GM19463 (cell line): ENCODE measurements at regions not wholly inside any gene's neighbourhood (a gene's known extent, or its start where the extent isn't known, plus 50 kb on each side); places are given as distances from the start of the nearest gene placed in this dataset.

Source experiments
- ATAC-seq: cut with Tn5 transposase; IDR thresholded peaks from one replicate; pipeline ENCODE4 v1.9.1; 2021; ENCODE audit warnings: mild to moderate bottlenecking, moderate library complexity; ENCODE audit not compliant: unreplicated experiment

DNA sequence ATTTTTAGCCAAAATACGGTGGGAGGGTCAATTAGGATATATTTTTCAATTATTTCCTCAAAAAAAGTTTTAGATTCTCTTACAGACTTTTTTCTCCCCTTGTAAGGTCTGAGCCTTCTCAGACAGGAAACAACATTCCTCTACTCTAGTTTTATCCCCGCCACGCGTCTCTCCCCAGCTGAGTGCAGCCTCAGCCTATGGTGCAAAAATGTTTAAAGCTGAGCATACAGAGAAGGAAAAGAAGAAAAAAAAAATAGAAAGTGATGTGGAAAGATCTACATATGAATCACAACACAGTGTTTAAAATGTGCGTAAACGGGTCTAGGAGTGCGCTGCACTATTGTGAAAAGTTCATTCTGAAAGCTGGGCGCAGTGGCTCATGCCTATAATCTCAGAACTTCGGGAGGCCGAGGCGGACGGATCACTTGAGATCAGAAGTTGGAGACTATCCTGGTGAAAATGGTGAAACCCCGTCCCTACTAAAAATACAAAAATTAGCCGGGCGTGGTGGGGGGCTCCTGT, 159.0 kb downstream of the TRIM27 start:
- ATAC-seq: no peak

DNA sequence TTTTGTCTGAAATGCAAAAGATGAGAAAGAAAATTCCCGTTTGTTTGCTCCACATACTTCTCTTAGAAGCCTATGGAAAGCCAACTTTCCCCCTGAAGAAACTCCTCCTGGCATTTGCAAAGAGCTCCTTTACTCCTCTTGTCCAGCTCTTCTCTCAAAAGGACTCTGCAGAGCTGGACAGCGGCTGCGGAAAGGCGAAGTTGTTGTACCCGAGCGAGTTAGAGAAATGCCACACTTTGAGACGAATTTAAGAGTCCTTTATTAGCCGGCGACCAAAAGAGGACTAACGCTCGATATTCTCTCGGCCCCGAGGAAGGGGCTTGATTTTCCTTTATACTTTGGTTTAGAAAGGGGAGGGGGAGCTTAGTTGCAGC, 157.8 kb downstream of the TRIM27 start:
- no peak for ATAC-seq

DNA sequence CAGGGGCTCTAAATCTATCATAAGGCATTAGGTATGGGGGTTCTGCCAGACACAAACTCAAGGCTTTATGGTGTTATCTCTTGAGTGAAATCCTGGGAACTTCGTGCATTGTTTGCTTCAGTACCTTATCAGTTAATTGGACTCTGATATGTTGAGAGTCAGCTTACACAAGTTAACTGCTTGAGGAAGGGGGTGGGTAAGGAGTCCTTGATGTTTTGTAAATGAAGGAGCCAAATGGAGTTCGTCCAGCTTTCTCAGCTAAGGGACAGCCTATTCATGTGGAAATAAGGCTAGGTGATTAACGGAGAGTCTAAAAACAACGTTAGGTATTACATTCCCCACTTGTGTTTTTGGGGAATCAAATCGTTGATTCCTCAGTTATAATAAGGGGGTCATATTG, 157.4 kb downstream of the TRIM27 start:
- ATAC-seq: no peak

DNA sequence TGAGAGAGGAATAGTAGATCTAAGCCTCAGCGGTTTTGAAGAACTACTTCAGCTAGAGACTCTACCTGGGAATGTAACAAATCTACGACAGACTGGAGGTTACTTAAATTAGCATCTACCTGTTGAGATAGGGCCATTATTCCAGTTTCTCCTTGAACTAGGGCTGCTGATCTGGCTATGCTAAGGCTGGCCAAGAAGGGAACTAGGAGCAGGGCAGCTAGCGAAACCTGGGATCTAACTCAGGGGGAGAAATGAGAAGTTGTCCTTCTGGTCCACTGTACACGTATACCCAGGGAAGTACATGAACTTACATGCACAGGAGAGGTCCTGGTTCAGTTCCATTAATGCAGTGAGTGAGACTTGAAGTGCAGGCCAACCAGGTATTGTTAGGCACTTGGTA, 156.7 kb downstream of the TRIM27 start:
- ATAC-seq: no peak

DNA sequence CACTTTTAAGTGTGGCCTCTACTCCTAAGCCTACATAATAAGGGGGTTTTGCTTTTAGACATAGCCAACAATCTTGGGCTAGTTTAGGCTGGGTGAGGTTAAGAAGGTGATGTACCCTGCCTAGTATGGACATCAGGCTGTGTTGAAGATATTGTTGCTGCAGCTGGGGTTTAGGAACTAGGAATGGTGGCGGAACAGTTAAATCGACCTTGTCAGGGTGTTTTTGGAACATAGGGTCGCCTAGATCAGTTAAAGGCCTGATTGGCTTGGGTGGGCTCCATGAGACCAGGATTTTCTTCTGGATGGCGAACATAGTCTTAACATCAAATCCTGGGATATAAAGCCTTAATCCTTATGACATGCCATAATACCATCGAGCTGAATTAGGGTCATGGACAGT, 156.1 kb downstream of the TRIM27 start:
- no peak for ATAC-seq

DNA sequence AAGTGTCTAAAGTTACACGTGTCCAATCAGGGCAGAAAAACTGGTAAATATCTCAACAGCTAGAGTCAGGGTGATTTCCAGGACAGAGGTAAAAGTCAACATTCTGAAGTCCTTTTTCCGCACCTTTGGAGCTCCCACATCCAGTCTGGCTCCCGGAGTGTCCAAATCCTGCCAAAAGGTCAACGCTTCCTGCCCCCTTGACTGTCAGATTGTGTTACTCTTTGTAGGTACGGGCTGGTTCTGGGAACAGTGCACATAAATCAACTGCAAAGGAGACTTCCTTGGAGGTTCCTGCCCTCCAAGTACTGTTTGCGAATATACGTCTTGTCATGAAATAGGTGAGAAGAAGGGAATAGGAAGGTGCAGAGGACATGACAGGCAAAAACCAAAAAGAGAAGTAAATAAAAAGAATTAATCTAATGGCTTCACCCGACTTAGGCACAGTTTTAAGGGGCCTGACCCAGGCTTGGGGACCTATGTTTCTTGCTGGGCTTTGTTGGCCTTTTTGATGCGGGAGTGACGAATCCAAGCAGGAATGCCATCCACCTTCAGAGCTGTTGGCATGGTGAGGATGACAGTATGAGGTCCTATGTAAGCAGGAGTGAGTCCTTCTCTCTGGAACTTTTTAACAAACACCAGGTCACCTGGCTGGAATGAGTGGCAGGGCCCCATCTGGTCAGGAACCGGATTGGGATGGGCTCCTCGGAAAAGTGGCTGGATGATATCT, 155.4 kb downstream of the TRIM27 start:
- no peak for ATAC-seq

DNA sequence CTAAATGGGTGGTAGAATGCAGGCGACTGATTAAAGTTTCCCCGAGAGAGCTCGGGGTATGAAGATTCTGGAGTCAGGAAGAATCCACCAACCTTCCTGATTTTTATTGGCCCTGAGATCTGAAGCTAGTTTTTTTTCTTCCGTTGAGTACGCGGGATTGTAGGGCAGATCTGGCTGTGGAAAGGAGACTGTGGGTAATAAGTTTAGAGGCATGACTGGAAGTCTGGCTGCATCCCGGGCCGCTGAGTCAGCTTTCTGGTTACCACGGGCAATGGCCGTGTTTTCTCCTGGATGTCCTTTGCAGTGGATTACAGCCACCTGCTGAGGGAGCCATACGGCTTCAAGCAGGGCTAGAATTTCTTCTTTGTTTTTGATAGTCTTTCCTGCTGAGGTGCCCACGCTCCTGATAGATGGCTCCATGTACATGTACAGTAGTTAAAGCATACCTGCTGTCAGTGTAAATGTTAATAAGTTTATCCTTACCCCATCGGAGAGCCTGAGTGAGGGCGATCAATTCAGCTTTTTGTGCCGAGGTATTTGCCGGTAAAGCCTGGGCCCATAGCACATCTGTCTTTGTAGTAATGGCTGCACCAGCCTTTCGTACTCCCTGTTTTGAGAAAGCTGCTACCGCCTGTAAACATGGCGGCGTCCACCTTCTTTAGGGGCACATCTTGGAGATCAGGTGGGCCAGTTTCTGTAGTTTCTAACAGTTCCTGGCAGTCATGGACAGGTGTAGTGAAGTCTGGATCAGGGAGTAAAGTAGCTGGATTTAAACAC, 154.0 kb downstream of the TRIM27 start:
- no peak for ATAC-seq

DNA sequence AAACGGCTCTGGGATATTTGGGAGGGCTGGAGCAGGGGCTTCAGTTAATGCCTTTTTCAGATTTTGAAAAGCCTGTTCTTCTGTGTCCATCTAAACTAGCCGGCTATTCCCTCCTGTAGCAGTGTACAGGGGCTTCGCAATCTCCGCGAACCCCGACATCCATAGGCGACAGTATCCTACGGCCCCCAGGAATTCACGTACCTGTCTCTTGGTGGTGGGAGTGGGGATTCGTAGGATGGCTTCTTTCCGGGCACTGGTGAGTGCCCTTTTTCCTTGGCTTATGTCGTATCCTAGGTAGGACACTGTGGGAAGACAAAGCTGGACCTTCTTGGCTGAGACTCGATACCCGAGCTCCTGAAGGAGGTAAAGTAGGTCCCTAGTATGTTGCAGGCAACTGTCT, 153.1 kb downstream of the TRIM27 start:
- no peak for ATAC-seq

DNA sequence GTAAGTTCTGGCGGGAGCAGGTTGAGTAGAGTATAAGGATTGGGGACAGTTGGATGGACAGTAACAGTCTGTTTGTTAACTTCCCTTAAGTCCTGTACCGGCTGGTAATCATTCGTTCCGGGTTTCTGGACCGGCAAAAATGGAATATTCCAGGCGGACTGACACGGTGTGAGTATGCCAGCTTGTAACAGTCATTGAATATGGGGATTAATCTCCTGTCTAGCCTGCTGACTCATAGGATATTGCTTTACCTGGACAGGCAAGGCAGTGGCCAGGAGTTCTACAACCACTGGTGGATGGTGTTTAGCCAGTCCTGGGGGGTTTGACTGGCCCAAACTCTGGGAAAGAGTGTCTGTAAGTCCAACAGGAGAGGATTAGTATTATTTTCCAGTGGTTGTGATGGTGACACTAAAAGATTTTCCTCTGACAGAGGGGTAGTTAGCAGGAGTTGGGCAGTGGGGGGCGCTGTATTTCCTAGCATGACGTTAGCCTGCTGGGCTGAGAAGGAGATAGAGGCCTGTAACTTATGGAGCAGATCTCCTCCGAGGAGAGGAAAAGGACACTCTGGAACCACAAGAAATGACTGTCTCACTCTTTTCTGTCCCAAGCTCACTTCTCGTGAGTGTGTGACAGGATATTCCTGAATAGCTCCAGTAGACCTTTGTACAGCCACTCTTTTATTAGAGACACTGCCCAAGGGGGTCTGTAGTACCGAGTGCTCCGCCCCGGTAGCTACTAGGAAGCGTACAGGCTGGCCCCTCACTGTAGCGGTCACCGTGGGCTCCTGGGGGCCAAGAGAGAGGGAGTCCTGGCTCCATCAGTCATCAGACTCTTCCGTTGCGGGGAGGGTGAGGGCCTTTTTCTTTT, 152.2 kb downstream of the TRIM27 start:
- no peak for ATAC-seq

DNA sequence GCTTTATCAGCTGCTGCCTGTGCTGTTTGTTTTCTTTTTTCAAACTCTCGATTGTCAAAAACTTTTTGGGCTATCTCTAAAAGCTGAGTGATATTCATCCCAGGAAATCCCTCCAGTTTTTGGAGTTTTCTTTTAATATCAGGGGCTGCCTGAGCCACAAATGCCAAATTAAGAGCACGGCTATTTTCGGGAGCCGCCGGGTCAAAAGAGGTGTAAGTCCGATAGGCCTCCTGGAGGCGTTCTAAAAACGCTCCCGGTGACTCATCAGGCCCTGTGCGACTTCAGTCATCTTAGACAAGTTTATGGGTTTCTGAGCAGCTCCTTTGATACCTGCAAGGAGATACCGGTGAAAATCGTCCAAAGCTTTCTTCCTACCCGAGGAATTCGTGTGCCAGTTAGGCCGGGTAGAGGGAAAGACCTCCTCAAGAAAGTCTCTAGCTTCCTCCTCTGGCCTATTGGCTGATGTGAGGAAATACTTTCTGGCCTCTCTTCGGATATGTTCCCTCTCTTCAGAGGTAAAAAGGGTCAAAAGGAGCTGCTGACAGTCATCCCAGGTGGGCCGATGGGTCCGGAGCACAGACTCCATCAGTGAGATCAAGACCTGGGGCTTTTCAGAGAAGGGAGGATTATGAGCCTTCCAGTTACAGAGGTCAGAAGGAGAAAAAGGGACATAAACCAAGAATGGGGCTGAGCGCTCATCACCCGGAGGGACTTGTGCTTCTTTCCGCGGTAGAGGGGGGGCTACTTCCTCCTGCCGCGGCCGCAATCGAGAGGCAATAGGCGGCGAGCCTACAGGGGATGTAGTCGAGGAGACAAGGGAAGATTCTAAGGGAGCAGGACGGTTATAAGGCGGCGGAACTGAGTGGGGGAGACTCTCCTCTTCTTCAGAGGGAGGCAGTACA, 151.1 kb downstream of the TRIM27 start:
- no peak for ATAC-seq

DNA sequence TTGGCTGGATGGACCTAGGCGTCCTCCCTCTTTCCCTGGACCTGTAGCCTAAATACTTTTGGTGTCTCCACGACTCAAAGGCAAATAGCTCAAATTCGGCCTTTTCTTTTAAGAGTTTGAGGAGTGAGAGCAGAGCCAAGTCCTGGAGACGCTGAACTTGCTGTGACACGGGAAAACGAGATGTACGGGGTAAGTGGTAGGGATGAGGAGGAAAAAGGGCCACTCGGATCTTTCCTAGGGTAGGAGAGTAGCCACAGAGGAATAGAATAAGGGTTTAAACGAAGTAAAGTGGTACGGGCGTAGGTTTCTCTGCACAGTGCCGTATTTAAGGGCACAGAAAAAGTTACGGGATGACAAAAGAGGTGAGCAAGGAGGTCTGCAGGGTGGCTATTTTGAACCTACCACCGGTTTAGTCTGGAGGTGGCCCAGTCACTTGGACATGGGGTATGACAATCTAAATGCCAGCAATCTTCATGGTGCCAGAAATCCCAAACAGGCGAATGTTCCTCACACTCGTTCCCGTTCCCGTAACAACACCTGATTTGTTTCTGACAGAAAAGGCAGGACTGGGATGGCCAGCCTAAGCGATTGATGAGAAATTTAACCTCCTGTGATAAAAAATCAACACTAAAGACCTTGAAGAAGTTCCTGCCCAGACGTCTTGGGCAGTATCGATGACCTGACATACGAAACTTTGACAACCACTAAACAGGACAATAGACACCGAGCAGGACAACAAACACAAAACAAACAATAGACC, 149.3 kb downstream of the TRIM27 start:
- no peak for ATAC-seq

DNA sequence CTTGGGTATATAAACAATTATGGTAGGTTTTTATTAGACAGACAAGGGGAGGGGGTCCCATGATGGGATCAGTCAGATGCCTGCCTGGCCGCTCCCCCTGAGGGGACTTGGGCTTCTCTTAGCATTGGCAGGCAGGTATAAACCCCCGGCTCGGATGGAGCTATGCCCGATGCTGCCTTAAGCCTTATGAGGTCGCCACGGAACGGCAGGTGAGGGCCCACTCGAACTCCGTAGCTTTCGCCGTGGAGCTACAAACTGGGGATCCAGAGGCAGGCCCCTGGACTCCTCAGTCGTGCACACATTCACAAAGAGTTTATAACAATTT, 148.8 kb downstream of the TRIM27 start:
- ATAC-seq: no peak

DNA sequence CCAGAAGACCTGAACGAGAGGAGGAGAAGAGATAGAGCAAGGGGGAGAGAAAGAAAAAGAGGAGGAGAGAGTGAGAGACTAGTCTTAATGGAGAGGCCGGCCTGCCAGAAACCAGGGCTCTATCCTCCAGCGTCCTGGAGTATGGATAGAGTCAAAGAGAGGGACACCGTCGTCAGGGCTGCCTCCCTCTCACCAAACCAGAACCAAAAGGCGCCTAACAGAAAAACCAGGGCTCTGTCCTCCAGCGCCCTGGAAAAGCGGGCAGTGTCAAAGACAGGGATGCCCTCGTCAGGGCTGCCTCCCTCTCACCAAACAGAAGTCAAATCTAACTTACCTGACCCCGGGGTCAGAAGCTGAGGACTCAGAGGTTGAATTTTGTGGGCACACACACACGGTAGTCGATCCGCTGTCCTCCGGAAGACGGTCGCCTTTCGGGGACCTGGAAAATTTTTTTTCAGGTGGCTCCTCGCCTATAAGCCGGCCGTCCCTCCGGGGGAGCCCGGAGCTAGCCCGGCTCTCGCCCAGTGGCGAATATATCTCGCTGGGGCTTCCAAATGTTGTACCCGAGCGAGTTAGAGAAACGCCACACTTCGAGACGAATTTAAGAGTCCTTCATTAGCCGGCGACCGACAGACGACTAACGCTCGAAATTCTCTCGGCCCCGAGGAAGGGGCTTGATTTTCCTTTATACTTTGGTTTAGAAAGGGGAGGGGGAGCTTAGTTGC, 148.2 kb downstream of the TRIM27 start:
- ATAC-seq: no peak

DNA sequence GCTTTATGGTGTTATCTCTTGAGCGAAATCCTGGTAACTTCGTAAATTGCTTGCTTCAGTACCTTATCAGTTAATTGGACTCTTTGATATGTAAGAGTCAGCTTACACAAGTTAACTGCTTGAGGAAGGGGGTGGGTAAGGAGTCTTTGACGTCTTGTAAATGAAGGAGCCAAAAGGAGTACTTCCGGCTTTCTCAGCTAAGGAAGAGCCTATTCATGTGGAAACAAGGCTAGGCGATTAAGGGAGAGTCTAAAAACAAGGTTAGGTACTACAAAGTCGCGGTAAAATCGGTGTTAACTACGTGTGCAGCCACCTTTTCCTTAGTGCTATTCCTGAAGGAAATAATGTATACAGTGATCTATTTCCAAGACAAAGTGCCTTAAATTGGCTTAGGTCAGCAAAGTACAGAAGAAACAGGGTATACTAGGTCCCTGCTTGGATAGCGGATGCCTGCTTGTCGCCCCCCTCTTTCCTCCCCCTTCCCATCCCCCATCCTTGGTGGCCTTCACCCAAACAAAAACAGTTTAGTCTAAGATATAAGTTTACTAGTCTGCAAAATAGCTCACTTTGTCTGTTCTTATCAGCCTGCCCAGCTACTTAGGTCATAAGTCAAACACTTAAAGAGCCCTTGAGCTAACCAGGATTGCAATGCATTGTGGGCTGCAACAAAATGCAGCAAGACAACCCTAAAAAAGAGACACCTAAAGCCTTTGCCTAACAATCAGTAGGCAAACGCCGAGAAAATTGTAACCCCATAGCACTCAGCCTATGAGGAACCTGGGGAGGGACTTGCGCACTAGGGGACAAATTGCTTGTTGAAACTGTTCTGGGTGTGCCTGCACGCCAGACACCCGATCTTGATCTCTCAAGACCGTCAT, 147.3 kb downstream of the TRIM27 start:
- no peak for ATAC-seq

DNA sequence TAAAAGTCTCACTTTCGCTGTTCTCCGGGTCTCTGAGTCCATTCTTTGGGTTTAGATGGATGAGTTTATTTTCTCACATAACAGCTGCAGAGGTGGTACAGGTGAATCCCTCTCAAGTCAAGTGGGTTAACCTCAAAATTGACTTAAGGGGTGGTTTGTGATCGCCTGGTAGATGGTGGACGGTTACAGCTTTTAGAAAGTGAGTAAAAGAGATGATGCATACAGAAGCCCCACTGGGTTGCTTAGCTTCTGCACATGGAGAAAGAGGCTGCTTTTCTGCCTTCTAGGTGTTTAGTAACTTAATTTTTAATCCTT, 146.7 kb downstream of the TRIM27 start:
- no peak for ATAC-seq

DNA sequence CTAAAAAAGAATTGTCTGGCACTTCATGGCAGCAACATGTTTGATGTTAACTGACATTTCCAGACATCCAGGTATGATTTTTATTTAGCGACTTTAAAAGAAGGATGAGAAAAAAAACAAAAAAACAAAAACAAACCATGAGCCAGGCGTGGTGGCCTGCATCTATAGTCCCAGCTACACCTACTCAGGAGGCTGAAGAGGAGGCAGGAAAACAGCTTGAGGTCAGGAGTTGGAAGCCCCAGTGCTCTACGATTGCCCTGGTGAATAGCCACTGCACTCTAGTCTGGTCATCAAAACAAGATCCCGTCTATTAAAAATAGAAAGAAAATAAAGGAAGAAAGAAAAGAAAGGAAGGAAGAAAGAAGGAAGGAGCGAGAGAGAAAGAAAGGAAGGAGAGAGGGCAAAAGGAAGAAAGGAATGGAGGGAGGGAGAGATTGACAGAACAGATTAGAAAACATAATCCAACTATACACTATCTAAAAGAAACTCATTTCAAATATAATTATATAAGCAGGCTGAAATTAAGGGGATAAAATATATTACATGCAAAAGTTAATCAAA, 141.6 kb downstream of the TRIM27 start:
- ATAC-seq: no peak

DNA sequence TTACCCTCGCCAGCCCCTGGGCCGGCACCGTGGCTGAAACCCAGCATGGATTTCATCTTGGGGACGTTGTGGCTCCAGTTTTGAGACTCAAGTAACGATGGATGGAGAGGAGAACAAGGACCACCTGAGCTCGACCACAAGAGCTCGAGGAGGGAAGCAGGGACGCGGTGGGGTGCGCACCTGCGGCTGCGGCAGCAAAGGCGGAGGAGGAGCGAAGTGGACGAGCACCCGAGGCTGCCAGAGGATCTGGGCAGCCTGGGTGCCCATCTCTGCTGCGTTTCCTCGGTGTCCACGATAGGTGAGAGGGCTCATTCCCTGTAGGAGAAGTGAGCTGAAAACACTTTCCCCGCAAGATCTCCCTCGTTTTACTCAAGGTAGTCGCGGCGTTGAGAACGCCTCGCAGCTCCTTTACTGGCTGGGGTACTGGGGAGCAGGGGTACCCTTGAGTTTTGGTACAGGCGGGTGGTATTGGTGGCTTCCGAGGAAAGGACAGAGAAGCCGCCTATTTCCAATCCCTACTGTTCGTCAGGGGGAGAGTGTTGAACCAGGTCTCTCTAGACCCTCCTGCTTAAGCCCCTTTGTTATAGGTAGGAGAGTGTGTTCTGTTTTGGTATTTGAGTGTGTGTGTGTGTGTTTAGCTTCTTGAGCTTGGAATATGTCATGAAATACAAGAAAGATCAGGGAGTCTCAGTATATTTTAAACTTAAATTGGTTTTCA, 137.7 kb downstream of the TRIM27 start:
- no peak for ATAC-seq
